ENCODE measurements at regions not wholly inside any gene's neighbourhood (a gene's known extent, or its start where the extent isn't known, plus 50 kb on each side); places are given as distances from the start of the nearest gene placed in this dataset.
"Not testable (repeated sequence)": the region's sequence is repeated elsewhere in the genome, so short reads cannot be mapped to it uniquely, and the experiment has no call there.

DNA sequence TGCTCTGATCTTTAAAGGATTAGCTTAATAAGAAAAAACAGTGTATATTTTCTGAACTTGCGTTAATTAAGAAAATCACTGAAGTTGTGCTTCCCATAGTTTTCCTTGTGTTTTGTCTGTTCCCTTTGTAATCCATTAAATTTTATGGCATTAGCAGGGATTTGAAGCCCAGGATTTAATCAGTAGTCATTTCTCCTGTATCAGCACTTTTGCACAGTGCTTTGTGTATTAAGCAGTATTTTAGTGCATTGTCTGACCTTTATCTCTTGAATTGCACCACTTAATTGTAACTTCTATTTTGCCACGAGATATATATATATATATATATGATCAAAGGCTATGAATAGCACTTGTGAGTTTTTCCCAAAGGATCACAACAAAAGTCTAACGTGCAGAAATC, 133.7 kb downstream of the S1PR1 start:
- no peak for DNase-seq (ENCODE audit: low read depth in 2 of 2)

GRCh38 chr1:101371259-101371658, 134.4 kb downstream of the S1PR1 start:
- DNase-seq (ENCODE audit: low read depth in 2 of 2) = no peak

GRCh38 chr1:101373570-101373969, 136.8 kb downstream of the S1PR1 start:
- DNase-seq (ENCODE audit: low read depth in 2 of 2) = no peak

DNA sequence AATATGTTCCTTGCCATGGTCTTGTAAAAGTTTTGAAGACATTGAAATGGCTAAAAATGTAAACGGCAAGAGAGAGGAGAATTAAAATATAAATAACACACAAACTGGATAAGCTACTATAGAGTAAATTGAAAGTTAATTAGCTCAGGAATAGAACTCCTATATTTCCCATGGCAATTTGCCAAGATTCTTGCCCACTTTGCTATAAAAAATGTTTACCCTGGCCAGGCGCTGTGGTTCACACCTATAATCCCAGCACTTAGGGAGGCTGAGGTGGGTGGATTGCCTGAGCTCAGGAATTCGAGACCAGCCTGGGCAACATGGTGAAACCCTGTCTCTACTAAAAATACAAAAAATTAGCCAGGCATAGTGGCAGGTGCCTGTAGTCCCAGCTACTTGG, 138.6 kb downstream of the S1PR1 start:
- DNase-seq (ENCODE audit: low read depth in 2 of 2) = not testable (repeated sequence)

DNA sequence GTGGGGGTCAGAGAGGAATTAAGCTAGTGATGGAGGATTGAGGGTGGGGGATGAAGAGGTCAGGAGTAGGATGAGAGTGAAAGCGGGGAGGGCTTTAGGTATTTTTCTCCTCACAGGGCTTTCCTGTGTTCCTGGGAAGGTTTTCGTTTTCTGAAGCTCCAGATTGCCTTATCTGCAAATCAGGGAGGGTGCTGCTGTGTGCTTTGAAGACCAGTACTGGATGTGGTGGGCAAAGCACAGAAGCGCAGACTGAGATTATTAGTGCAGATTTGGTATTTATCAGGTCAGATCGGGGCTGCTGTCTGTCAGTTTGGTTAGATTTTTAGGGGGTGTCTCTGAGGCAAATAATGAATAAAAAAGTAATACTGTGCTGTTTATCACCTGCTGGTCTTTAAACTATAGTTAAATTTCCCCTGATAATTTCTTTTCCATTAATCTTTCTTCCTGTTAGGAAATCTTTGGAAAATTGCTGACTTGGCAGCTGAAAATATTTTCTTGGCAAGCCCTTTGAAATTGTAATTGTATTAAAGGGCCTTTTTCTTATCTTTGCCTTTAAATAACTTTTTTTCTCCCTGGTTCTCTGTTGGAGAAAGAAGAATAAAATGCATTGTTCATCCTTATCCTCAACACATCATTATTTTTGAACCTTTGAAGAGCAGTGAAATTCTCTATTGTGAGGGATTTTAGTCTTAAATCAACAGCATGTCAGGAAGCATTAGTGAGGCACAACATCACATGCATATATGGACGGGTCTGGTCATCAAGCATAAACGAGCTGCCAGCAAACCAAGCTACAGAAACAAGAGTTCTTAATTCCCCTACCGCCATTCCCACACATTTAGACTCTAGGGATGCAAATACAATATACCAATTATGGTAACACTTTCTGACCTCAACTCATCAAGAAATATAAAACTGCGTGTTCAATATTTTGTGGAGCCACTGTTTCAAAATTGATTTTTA, 139.6 kb downstream of the S1PR1 start:
- no peak for DNase-seq (ENCODE audit: low read depth in 2 of 2)

DNA sequence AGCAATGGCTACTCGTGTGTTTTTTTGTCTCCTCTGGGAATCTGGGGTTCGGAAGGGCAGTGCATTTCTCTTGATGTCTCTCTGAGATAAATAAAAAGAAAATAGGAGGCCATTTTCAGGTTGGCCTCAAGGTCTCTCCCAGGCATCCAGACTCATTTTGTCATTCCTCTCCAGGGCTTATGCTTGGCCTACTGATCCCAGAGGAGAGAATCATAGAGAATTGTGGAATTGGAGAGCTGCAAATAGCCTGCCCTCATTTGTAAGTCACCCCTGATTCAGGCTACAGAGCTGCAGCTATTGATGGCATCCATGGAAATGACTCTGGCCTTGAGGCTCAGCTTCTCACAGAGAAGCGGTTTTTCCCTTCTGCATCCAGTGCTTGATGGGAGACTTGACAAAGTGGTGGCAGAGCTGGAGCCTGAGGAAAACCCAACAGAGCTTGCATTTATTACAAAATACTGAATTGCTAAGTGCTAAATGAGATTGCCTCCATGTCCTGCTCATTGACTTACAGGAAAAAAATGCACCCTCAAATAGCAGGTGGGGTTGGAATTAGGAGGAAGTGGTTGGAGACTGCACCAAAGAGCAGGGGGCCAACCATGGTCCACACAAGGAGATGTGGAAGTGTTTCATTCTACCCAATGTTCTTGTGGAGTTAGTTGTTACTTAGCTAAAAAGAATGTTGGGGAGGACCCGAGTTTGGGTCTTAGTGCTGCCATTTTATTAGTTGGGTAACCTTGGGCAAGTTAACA, 140.4 kb downstream of the S1PR1 start:
- no peak for DNase-seq (ENCODE audit: low read depth in 2 of 2)

GRCh38 chr1:101379037-101379436, 142.2 kb downstream of the S1PR1 start:
- DNase-seq (ENCODE audit: low read depth in 2 of 2) = no peak

- DNase-seq (ENCODE audit: low read depth in 2 of 2) = no peak
These were observed 143.1 kb downstream of the S1PR1 start for GRCh38 chr1:101379950-101380349.

DNA sequence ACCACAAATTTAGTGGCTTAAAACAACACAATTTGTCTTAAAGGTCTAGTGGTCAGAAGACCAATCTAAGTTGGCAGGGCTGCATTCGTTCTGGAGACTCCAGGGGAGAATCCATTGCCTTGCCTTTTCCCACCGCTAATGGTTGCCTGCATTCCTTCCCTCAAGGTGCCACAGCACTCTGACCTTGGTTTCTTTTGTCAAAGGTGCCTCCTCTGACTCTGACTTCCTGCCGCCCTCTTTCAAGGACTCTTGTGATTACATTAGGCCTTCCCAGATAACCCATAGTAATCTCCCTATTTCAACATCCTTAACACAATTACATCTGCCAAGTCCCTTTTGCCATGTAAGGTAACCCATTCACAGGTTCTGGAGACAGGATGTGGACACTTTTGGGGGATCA, 145.3 kb downstream of the S1PR1 start:
- no peak for DNase-seq (ENCODE audit: low read depth in 2 of 2)

DNA sequence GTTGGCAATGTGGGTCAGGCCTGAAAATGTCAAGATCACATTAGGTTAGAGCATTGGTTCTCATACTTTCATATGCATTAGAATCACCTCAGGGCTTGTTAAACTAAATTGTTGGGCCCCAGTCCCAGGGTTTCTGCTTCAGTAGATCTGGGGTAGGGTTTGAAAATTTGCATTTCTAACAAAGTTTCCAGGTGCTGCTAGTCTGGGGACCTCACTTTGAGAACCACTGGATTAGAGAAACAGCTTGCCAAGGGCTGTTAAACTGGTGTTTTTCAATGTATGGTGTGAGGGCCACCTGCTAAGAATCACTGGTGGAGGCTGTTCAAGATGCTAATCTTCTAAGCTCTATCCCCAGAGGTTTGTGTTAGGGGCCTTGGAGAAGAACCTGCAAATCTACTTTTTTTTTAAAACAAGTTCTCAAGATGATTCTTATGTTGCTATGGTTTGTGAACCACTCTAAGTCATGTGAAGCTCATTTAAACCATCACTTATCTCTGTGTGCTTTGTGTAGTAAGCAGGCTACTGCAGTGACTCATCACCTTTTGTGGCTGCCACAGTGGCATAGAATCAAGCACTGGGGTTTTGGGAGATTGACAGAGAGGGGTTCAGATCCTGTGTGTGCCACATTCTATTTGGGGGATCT, 152.2 kb downstream of the S1PR1 start:
- DNase-seq (ENCODE audit: low read depth in 2 of 2) = peak in 1 of 2 donors; percentile 4

DNA sequence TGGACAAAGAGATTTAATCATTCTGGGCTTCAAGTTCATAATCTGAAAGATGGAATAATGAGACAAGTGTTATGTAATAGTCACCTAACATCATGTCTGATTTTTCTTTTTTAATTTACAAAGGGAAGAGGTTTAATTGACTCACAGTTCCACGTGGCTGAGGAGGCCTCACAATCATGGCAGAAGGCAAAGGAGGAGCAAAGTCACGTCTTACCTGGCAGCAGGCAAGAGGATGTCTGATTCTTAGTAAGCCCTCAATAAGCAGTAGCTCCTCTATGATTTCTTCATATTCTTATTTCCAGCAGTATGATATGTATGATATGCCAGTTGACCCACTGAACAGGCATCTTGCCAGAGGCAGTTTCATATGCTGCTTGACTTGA, 152.7 kb downstream of the S1PR1 start:
- no peak for DNase-seq (ENCODE audit: low read depth in 2 of 2)

GRCh38 chr1:101392552-101392951, 155.7 kb downstream of the S1PR1 start:
- DNase-seq (ENCODE audit: low read depth in 2 of 2) = no peak

- DNase-seq (ENCODE audit: low read depth in 2 of 2) = no peak
These were observed 157.2 kb downstream of the S1PR1 start for GRCh38 chr1:101394041-101394440.

GRCh38 chr1:101399222-101399621, 162.4 kb downstream of the S1PR1 start:
- no peak for DNase-seq (ENCODE audit: low read depth in 2 of 2)

- DNase-seq (ENCODE audit: low read depth in 2 of 2) = no peak
These were observed 169.5 kb downstream of the S1PR1 start for GRCh38 chr1:101406271-101406670.

DNA sequence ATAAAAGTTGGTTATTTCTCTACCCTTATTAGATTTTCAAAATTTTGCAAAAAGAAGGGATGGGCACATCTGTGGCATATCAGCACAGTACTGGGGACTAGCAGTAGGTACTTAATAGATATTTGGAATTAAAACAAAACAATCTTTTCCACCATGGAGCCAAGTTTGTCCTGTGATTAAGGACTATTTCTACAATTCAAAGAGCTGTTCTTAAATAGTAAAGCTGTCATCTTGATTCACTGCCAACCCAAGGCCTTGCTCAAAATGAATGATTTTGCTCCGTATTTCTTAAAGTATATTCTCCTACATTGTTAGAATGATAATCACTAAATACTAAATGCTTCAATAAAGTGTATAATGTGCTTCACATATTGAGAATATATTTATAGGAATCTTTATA, 169.9 kb downstream of the S1PR1 start:
- DNase-seq (ENCODE audit: low read depth in 2 of 2) = no peak

DNA sequence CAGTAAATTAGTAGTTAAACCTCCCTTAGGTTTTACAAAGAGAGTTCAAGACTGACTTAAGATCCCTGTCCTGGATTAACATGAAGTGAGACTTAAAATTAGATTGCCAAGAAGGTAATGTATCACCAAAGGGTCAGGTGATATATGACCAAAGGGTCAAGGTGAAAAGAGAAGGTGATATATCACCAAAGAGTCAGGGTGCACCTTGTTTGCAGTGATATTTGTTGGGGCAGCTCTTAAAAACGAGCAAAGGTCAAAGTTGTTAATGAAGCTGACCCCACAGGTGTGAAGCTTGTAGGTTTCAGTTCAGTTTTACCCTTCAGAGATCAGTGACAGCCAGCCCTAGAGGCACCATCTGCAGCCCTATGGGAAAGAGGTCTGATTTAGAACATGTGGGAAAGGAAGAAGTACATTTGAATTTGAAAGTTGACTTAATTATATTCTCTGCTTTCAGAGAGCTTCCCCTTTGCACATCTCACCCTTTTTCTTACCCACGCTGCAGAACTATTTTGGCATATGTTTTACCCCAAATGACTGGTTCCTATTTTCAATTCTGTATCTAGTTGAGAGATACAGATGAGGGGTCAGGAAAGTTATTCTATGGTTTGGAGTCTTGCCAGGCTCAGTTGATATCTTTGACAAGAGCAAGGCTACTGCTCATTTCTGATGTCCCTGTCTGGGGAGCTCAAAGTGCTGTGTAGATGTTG, 170.8 kb downstream of the S1PR1 start:
- DNase-seq (ENCODE audit: low read depth in 2 of 2) = no peak

DNA sequence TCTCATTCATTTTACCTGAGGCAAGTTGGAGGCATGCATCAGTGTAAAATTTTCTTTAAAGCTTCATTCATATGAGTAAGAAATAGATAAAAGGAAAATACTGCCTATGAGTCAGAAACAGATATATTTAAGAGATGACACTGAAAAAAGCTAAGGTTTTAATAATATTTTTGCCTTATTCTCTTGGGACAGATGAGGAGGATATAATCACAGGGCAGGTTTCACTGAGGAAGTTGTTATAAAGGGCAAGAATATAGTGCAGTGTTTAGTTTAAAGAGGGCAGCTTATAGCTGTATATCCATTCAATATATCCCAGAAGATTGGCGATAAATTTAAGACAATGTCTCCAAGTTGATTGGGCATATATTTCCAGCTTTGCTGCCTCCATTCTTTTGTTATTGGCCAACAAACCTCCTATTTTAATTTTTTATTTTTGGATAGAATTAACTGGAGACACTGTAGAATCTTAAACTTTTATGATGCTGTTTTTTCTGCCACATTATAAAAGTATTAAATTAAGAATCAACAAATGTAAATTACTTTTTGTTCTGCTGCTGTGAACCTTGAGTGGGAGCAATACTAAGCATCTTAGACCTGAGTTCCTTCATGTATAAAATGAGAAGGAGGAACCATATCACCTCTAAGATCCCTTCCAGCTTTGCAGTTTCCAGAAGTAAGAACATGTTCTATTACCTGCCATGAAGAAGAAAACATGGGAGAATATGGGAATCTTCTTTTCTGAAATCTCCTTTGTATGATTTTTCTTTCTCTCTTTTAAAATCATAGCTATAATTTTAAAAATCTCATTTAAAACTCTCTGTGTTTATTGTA, 171.6 kb downstream of the S1PR1 start:
- DNase-seq (ENCODE audit: low read depth in 2 of 2) = no peak

- DNase-seq (ENCODE audit: low read depth in 2 of 2) = no peak
These were observed 172.3 kb downstream of the S1PR1 start for GRCh38 chr1:101409102-101409501.

GRCh38 chr1:101410048-101410878, 173.4 kb downstream of the S1PR1 start:
- peak in 1 of 2 donors; percentile 6 for DNase-seq (ENCODE audit: low read depth in 2 of 2)
